ENCODE measurements at regions not wholly inside any gene's neighbourhood (a gene's known extent, or its start where the extent isn't known, plus 50 kb on each side); places are given as distances from the start of the nearest gene placed in this dataset.

DNA sequence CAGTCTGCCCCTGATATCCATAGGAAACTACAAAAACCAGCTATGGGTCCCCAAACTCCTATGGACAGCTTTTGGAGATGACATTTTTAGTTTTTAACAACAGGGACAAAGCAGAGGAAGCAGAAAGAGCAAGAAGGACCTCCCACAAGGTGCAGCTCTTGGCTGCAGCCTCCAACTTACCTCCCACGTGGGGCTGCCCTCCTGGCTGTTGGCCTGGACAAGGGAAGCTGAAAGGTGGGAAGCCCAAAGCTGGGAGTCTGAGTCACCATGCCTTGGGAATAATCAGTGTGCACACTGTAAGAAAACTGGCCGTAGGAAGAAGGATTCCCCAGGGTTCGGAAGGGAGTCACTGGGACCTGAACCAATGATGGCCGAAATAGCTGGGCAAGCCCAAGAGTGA, 51.8 kb upstream of the PAX1 start:
- no peak for FAIRE-seq

DNA sequence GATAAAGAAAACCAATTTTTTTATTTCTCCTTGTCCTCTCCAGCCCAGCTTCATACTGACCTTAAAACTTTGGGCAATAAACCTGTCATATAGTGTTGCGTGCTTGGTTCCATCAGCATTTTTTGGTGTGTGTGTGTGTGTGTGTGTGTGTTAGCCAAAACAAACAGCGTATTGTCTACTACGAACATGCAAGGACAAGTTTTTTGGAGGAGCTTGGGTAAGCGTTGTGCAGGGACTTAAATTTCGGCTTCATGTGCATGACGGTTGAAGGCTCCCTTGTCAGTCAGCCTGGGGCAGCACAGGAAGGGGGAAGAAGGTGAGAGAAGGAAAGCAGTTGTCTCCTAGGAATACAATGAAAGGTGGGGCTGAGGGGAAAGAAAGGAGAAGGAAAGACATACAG, 62.0 kb upstream of the PAX1 start:
- no peak for FAIRE-seq

- peak; percentile 76 for FAIRE-seq
These were observed 64.9 kb upstream of the PAX1 start for GRCh38 chr20:21640556-21640955.

DNA sequence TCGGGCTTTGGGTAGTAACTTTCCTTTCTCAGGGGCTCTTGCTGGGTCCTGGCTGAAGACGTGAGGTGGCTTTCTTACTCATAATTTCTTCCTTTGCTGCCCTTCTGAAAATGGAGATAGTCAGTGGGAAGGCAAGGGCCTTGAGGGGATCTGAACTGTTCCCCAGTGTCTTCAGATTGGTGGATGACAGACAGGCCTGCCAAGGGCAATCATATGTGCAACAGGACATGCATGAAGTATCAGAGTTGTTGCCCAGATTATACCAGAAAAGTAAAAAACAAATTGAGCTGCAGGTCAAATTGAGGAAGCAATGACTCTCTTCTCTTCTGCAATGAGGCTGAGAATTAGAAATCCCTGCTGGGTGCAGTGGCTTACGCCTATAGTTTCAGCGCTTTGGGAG, 71.6 kb upstream of the PAX1 start:
- FAIRE-seq = no peak

GRCh38 chr20:21632735-21633053, 72.8 kb upstream of the PAX1 start:
- FAIRE-seq = no peak

DNA sequence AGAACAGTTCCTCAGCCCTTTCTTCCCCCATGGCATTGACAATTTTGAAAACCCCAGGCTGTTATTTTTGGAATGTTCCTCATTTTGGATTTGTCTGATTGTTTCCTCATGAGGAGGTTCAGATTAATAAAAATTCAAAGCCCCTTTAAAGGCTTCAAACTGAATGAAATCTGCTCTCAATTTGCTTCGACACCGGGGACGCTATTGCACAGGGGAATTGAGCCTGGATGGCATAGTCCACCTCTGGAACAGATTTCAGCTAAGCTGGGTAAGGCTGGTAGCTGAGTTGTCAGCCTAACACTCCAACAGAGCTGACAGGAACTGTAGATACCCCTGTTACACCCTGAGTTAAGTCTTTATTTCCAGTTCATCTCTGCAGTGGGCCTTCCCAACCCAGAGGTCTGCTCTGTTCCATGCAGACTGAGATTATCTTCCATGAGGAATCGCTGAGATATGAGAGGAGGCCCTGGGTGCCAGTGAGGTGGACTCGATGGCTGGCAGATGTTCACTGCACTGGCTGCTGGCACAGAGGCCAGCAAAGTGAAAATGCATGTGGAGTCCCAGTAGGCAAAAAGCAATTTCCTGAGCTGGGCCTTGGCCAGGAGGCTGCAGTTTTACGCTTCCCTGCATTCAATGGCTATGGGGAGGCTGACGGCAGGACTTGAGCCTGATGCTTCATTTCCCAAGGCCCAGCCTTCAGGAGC, 73.3 kb upstream of the PAX1 start:
- no peak for FAIRE-seq

GRCh38 chr20:21628800-21629199, 76.7 kb upstream of the PAX1 start:
- FAIRE-seq = no peak

GRCh38 chr20:21623781-21624094, 81.7 kb upstream of the PAX1 start:
- FAIRE-seq = no peak

GRCh38 chr20:21623074-21623780, 82.2 kb upstream of the PAX1 start:
- no peak for FAIRE-seq

DNA sequence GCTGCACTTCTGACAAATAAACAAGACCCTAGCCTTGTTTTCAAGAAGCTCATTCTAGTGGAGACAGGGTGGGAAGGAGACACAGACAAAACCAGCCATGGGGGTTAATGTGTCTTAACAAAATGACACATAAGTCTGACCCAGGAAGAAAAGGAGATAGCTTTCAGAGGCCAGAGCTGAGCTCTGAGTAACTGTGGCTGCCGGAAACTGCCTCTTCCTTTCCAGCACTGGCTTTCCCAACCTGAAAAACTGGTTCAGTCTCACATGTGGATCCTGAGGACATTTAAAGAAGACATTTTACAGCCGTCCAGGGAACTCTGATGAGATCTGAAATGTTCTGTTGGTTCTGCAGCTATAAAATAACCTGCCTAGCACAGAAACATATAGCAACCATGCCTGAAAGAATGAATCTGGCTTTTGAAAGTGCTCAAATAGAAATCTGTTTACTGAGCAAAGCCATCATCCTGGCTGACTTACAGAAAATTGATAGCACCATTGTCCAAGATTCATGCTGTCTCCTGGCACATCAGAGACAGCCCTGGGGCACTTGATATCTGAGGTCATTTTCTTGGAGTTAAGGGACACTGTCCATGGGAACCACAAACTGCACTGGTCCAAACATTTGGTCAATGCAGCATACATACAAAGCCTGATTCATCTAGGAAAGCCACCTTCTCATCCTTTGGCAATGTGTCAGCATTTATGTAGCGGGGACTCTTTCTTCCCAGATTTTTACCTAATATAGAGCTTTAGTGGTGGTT, 83.2 kb upstream of the PAX1 start:
- FAIRE-seq = no peak

DNA sequence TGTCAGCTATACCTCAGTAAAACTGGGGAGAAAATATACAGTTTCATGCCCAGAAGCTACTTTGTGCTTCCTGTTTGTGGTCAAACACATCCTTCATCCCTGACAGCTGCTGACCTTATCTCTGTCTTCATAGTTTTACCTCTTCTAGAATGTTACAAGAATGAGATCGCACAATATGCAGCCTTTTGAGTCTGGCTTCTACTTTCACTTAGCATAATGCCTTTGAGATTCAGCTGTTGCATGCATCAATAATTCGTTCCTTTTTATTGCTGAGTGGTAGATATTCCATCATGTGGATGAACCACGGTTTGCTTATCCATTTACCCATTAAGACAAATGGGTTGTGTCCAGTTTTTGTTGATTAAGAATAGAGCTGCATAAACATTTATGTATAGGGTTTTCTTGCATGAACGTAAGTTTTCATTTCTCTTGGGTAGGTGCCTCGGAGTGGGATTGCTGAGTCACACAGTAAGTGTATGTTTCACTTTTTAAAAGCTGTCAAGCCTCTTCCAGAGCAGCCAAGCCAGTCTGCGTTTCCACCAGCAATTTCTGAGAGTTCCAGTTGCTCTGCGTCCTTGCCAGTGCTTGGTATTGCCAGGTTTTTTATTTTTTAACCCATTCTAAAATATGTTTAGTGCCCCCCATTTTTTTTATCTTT, 86.6 kb upstream of the PAX1 start:
- FAIRE-seq = no peak

- peak; percentile 55 for FAIRE-seq
These were observed 89.8 kb upstream of the PAX1 start for GRCh38 chr20:21615617-21616080.

GRCh38 chr20:21614980-21615379, 90.5 kb upstream of the PAX1 start:
- no peak for FAIRE-seq

GRCh38 chr20:21613512-21613911, 92.0 kb upstream of the PAX1 start:
- no peak for FAIRE-seq

- no peak for FAIRE-seq
These were observed 95.5 kb upstream of the PAX1 start for GRCh38 chr20:21609981-21610380.

- FAIRE-seq = no peak
These were observed 95.4 kb upstream of the NKX2-2 start for GRCh38 chr20:21609221-21609620.

DNA sequence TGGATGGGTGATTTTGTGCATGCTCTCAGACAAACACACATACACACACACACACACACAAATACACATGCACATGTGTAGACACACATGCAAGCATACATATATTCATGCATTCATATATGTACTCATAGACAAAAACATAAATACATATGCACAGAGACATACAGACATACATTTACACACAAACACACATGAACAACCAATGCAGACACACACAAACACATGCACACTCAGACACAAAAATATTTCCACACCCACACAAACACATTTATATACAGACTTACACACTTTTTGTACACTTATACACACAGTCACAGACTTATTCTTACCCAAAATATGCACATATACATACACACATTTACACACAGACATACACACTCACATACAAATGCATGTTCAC, 94.9 kb upstream of the NKX2-2 start:
- no peak for FAIRE-seq

GRCh38 chr20:21607971-21608725, 94.3 kb upstream of the NKX2-2 start:
- no peak for FAIRE-seq

DNA sequence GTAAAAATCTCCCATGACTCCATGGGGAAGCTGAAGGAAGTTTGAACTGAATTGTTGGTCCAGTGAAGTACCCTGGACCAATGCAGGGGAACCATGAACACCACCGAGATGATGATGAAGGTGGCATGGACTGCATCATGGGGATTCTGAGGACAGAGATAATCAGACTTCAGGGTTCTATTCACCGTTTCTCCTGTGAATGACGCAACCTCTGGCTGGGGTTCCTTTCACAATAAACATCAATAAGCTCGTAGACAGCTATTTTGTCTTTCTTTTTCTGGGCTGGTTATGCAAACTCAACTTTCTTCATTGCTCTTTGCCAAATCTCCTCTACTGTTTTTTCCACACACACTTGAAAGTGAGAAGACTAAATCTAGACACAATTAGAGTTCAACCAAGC, 87.9 kb upstream of the NKX2-2 start:
- no peak for FAIRE-seq

DNA sequence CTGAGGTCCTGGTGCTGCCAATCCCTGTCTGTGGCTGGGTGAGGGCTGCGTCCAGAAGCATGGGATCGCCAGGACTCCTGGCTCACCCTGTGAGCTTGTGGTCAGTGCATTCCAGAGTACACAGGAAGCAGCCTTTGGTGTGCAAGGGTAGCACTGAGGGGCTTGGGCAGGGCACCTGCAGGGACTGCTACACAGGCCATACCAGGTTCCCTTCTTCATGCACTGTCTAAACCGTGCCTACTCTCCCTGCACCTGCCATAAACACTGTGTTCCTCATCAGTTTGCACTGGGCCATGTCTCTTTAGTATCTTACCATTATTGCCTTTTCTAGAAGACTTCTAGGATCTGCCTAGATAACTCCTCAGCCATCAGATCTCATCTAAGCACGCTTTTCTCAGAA, 72.8 kb upstream of the NKX2-2 start:
- no peak for FAIRE-seq

DNA sequence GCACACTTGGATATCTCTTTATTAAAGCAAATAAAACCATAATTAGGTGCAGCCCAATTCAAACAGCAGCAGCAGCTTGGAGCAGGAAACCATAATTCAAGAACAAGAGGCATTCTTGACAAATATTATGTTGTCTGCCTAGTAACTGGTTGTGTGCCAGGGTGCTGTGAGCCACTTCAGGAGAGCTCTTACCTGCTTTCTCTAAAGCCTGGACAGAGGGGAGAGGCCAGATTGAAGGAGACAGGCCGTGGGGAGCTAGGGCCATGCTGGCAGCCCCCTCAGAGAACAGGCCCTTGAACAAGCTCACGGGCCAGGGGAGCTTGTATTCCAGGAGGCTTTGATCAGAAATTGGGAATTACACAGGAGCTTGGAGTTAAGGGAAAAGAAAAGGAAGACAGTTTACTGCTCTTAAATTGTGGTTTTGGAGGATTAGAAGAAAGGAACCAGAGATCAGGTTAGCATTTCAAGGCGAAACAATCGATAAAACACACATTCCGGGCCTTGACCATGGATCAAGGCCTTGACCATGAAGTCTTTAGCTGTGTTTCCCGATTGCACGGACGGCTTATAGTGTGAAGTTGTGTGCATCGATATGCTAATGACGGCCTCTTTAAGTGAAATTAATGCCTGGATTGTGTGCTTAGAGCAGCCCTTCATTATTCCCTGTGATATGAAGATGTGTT, 69.8 kb upstream of the NKX2-2 start:
- no peak for FAIRE-seq

DNA sequence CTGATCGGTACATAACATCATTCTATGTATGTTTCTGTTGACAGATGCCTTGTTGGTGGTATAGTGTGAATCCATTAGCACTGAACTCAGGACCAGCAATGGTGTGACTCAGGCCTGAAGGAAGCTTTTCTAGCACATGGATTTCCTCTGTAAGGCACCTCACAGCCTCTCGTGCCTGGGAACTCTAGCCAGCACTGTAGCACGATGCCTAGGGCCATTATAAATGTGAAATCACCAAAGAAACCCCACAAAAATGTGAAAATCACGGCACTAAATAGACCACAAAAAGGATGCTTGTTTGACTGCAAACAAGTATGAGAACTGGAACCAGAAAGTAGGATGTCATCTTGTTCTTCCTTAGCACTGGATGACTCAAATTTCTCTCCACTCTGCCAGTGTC, 63.7 kb upstream of the NKX2-2 start:
- FAIRE-seq = no peak

All from islet of Langerhans (tissue), 1 donor.